ENCODE measurements at regions not wholly inside any gene's neighbourhood (a gene's known extent, or its start where the extent isn't known, plus 50 kb on each side); places are given as distances from the start of the nearest gene placed in this dataset.

- intact Hi-C loops (cut with micrococcal nuclease): no loop called here
- no peak for DNase-seq
- peaks cover 0 to 10% (median 4%) of the 10 kb centered on the region in 8 donors for H3K9me3 Mint-ChIP-seq
- Histone ChIP-seq H3K36me3 (ENCODE audit: insufficient read depth, low read length) (no peaks in the 10 kb centered on the region), H3K9me3 (ENCODE audit: control insufficient read depth in 1 of 2, low read length in 2 of 2) (no peaks in the 10 kb centered on the region), H3K4me3 (ENCODE audit: low read length in 2 of 2) (no peak overlapping the region), H3K27me3 (ENCODE audit: insufficient read depth, low read length) (no peaks in the 10 kb centered on the region), H3K4me1 (ENCODE audit: insufficient read depth, low read length) (no peaks in the 10 kb centered on the region), H3K27ac (ENCODE audit: low read depth, low read length) (no peak overlapping the region)
- ChIA-PET CTCF (ENCODE audit: partially characterized antibody) (no interaction called here), POLR2A (ENCODE audit: partially characterized antibody) (no interaction called here)
- H3K36me3 Mint-ChIP-seq: no peaks in the 10 kb centered on the region
- H3K27me3 Mint-ChIP-seq: peaks cover 9 to 13% of the 10 kb centered on the region in 2 donors
- H3K4me1 Mint-ChIP-seq: peaks cover 0 to 6% (median 0%) of the 10 kb centered on the region in 4 donors
- no peak overlapping the region for H3K4me3 Mint-ChIP-seq
- H3K27ac Mint-ChIP-seq: no peak overlapping the region
Observed at GRCh38 chr10:118943253-118943652, 86.3 kb upstream of the NANOS1 start.

GRCh38 chr10:118944959-118945633 lies 84.4 kb upstream of the NANOS1 start:
- Mint-ChIP-seq H3K4me3 (no peak overlapping the region), H3K9me3 (peaks cover 0 to 10% (median 4%) of the 10 kb centered on the region in 8 donors), H3K27me3 (peaks cover 9 to 13% of the 10 kb centered on the region in 2 donors), H3K36me3 (no peaks in the 10 kb centered on the region), H3K4me1 (peaks cover 0 to 1% (median 0%) of the 10 kb centered on the region in 4 donors), H3K27ac (no peak overlapping the region)
- Histone ChIP-seq H3K4me1 (ENCODE audit: insufficient read depth, low read length) (no peaks in the 10 kb centered on the region), H3K4me3 (ENCODE audit: low read length in 2 of 2) (no peak overlapping the region), H3K27ac (ENCODE audit: low read depth, low read length) (no peak overlapping the region), H3K27me3 (ENCODE audit: insufficient read depth, low read length) (no peaks in the 10 kb centered on the region), H3K9me3 (ENCODE audit: control insufficient read depth in 1 of 2, low read length in 2 of 2) (no peaks in the 10 kb centered on the region), H3K36me3 (ENCODE audit: insufficient read depth, low read length) (no peaks in the 10 kb centered on the region)
- ChIA-PET CTCF (ENCODE audit: partially characterized antibody) (no interaction called here), POLR2A (ENCODE audit: partially characterized antibody) (no interaction called here)
- intact Hi-C loops (cut with micrococcal nuclease): no loop called here
- DNase-seq: no peak

GRCh38 chr10:118948786-118949185 lies 80.7 kb upstream of the NANOS1 start:
- DNase-seq: no peak
- Mint-ChIP-seq H3K4me1 (peaks cover 0 to 1% (median 0%) of the 10 kb centered on the region in 4 donors), H3K9me3 (no peaks in the 10 kb centered on the region), H3K4me3 (no peak overlapping the region), H3K36me3 (no peaks in the 10 kb centered on the region), H3K27ac (peak overlapping the region in 1 of 7 donors; percentile 55), H3K27me3 (peaks cover 7 to 18% of the 10 kb centered on the region in 2 donors)
- Histone ChIP-seq H3K9me3 (ENCODE audit: control insufficient read depth in 1 of 2, low read length in 2 of 2) (no peaks in the 10 kb centered on the region), H3K4me3 (ENCODE audit: low read length in 2 of 2) (no peak overlapping the region), H3K4me1 (ENCODE audit: insufficient read depth, low read length) (no peaks in the 10 kb centered on the region), H3K36me3 (ENCODE audit: insufficient read depth, low read length) (no peaks in the 10 kb centered on the region), H3K27me3 (ENCODE audit: insufficient read depth, low read length) (no peaks in the 10 kb centered on the region), H3K27ac (ENCODE audit: low read depth, low read length) (no peak overlapping the region)
- ChIA-PET POLR2A (ENCODE audit: partially characterized antibody) (no interaction called here), CTCF (ENCODE audit: partially characterized antibody) (no interaction called here)
- intact Hi-C loops (cut with micrococcal nuclease): no loop called here

- Mint-ChIP-seq H3K9me3 (no peaks in the 10 kb centered on the region), H3K36me3 (no peaks in the 10 kb centered on the region), H3K27me3 (peaks cover 3 to 20% of the 10 kb centered on the region in 2 donors), H3K27ac (no peak overlapping the region), H3K4me1 (peaks cover 0 to 1% (median 0%) of the 10 kb centered on the region in 4 donors), H3K4me3 (no peak overlapping the region)
- Histone ChIP-seq H3K9me3 (ENCODE audit: control insufficient read depth in 1 of 2, low read length in 2 of 2) (no peaks in the 10 kb centered on the region), H3K4me1 (ENCODE audit: insufficient read depth, low read length) (no peaks in the 10 kb centered on the region), H3K4me3 (ENCODE audit: low read length in 2 of 2) (no peak overlapping the region), H3K27me3 (ENCODE audit: insufficient read depth, low read length) (no peaks in the 10 kb centered on the region), H3K27ac (ENCODE audit: low read depth, low read length) (no peak overlapping the region), H3K36me3 (ENCODE audit: insufficient read depth, low read length) (no peaks in the 10 kb centered on the region)
- no peak for DNase-seq
- intact Hi-C loops (cut with micrococcal nuclease): no loop called here
- ChIA-PET CTCF (ENCODE audit: partially characterized antibody) (no interaction called here), POLR2A (ENCODE audit: partially characterized antibody) (no interaction called here)
Observed at GRCh38 chr10:118950190-118950680, 79.3 kb upstream of the NANOS1 start.

- Histone ChIP-seq H3K27ac (ENCODE audit: low read depth, low read length) (no peak overlapping the region), H3K36me3 (ENCODE audit: insufficient read depth, low read length) (no peaks in the 10 kb centered on the region), H3K9me3 (ENCODE audit: control insufficient read depth in 1 of 2, low read length in 2 of 2) (no peaks in the 10 kb centered on the region), H3K4me1 (ENCODE audit: insufficient read depth, low read length) (no peaks in the 10 kb centered on the region), H3K27me3 (ENCODE audit: insufficient read depth, low read length) (no peaks in the 10 kb centered on the region), H3K4me3 (ENCODE audit: low read length in 2 of 2) (no peak overlapping the region)
- ChIA-PET CTCF (ENCODE audit: partially characterized antibody) (no interaction called here), POLR2A (ENCODE audit: partially characterized antibody) (no interaction called here)
- no peaks in the 10 kb centered on the region for H3K9me3 Mint-ChIP-seq
- no peaks in the 10 kb centered on the region for H3K36me3 Mint-ChIP-seq
- no peak overlapping the region for H3K4me3 Mint-ChIP-seq
- H3K4me1 Mint-ChIP-seq: peaks cover 0 to 1% (median 0%) of the 10 kb centered on the region in 4 donors
- H3K27me3 Mint-ChIP-seq: peaks cover 5 to 18% of the 10 kb centered on the region in 2 donors
- intact Hi-C loops (cut with micrococcal nuclease): no loop called here
- H3K27ac Mint-ChIP-seq: no peak overlapping the region
- no peak for DNase-seq
Observed at GRCh38 chr10:118950997-118951637, 78.4 kb upstream of the NANOS1 start.

- CTCF ChIA-PET (ENCODE audit: partially characterized antibody): no interaction called here
Observed at GRCh38 chr10:118952493-118953295, 76.8 kb upstream of the NANOS1 start.

GRCh38 chr10:118953598-118954393 lies 75.7 kb upstream of the NANOS1 start:
- CTCF ChIA-PET (ENCODE audit: partially characterized antibody): no interaction called here
- H3K4me3 ChIP-seq (ENCODE audit: low read length in 2 of 2): no peak overlapping the region
- H3K27ac ChIP-seq (ENCODE audit: low read depth, low read length): no peak overlapping the region
- Mint-ChIP-seq H3K27ac (no peak overlapping the region), H3K27me3 (peaks cover 2 to 15% of the 10 kb centered on the region in 2 donors), H3K36me3 (no peaks in the 10 kb centered on the region), H3K4me3 (no peak overlapping the region), H3K9me3 (no peaks in the 10 kb centered on the region), H3K4me1 (no peaks in the 10 kb centered on the region)
- H3K4me1 ChIP-seq (ENCODE audit: insufficient read depth, low read length): no peaks in the 10 kb centered on the region
- POLR2A ChIA-PET (ENCODE audit: partially characterized antibody): no interaction called here
- no peak for DNase-seq
- no peaks in the 10 kb centered on the region for H3K36me3 ChIP-seq (ENCODE audit: insufficient read depth, low read length)
- no peaks in the 10 kb centered on the region for H3K27me3 ChIP-seq (ENCODE audit: insufficient read depth, low read length)
- no peaks in the 10 kb centered on the region for H3K9me3 ChIP-seq (ENCODE audit: control insufficient read depth in 1 of 2, low read length in 2 of 2)
- intact Hi-C loops (cut with micrococcal nuclease): no loop called here

More at GRCh38 chr10:118952493-118953295, 76.8 kb upstream of the NANOS1 start:
- no peak for DNase-seq
- POLR2A ChIA-PET (ENCODE audit: partially characterized antibody): no interaction called here
- no peak overlapping the region for H3K27ac ChIP-seq (ENCODE audit: low read depth, low read length)
- no peak overlapping the region for H3K4me3 ChIP-seq (ENCODE audit: low read length in 2 of 2)
- H3K9me3 ChIP-seq (ENCODE audit: control insufficient read depth in 1 of 2, low read length in 2 of 2): no peaks in the 10 kb centered on the region
- Mint-ChIP-seq H3K36me3 (no peaks in the 10 kb centered on the region), H3K4me1 (no peaks in the 10 kb centered on the region), H3K9me3 (no peaks in the 10 kb centered on the region), H3K27me3 (peaks cover 5 to 18% of the 10 kb centered on the region in 2 donors), H3K4me3 (no peak overlapping the region), H3K27ac (peak overlapping the region in 1 of 7 donors; percentile 22)
- intact Hi-C loops (cut with micrococcal nuclease): no loop called here
- H3K4me1 ChIP-seq (ENCODE audit: insufficient read depth, low read length): no peaks in the 10 kb centered on the region
- H3K27me3 ChIP-seq (ENCODE audit: insufficient read depth, low read length): no peaks in the 10 kb centered on the region
- H3K36me3 ChIP-seq (ENCODE audit: insufficient read depth, low read length): no peaks in the 10 kb centered on the region
